ENCODE measurements at regions not wholly inside any gene's neighbourhood (a gene's known extent, or its start where the extent isn't known, plus 50 kb on each side); places are given as distances from the start of the nearest gene placed in this dataset.

- DNase-seq (ENCODE audit: low read depth), result peak; percentile 79
Measured at GRCh38 chr6:77403424-77403823, 59.9 kb downstream of the HTR1B start.

- DNase-seq (ENCODE audit: low read depth), result peak; percentile 9
Measured at GRCh38 chr6:77401231-77401630, 62.1 kb downstream of the HTR1B start.

- peak; percentile 4 for DNase-seq (ENCODE audit: low read depth)
Measured at GRCh38 chr6:77397561-77397960, 65.7 kb downstream of the HTR1B start.

- DNase-seq (ENCODE audit: low read depth), result no peak
Measured at GRCh38 chr6:77389402-77389801, 73.9 kb downstream of the HTR1B start.

- no peak for DNase-seq (ENCODE audit: low read depth)
Measured at GRCh38 chr6:77383026-77383425, 80.3 kb downstream of the HTR1B start.

- DNase-seq (ENCODE audit: low read depth), result no peak
Measured at GRCh38 chr6:77373955-77374354, 89.3 kb downstream of the HTR1B start.

GRCh38 chr6:77371748-77372147 lies 91.5 kb downstream of the HTR1B start:
- no peak for DNase-seq (ENCODE audit: low read depth)

- DNase-seq (ENCODE audit: low read depth), result peak; percentile 40
Measured at GRCh38 chr6:77368660-77369313, 94.5 kb downstream of the HTR1B start.

- no peak for DNase-seq (ENCODE audit: low read depth)
Measured at GRCh38 chr6:77366798-77367197, 96.5 kb downstream of the HTR1B start.

GRCh38 chr6:77363702-77364101 lies 99.6 kb downstream of the HTR1B start:
- DNase-seq (ENCODE audit: low read depth), result no peak

- no peak for DNase-seq (ENCODE audit: low read depth)
Measured at GRCh38 chr6:77362055-77362454, 101.2 kb downstream of the HTR1B start.

- no peak for DNase-seq (ENCODE audit: low read depth)
Measured at GRCh38 chr6:77361018-77361417, 102.3 kb downstream of the HTR1B start.

- DNase-seq (ENCODE audit: low read depth), result no peak
Measured at GRCh38 chr6:77356821-77357220, 106.5 kb downstream of the HTR1B start.

- no peak for DNase-seq (ENCODE audit: low read depth)
Measured at GRCh38 chr6:77354581-77354980, 108.7 kb downstream of the HTR1B start.

GRCh38 chr6:77353129-77353528 lies 110.2 kb downstream of the HTR1B start:
- DNase-seq (ENCODE audit: low read depth), result no peak

- no peak for DNase-seq (ENCODE audit: low read depth)
Measured at GRCh38 chr6:77341058-77341986, 122.0 kb downstream of the HTR1B start.

GRCh38 chr6:77340331-77340730 lies 123.0 kb downstream of the HTR1B start:
- no peak for DNase-seq (ENCODE audit: low read depth)

- no peak for DNase-seq (ENCODE audit: low read depth)
Measured at GRCh38 chr6:77339926-77340325, 123.4 kb downstream of the HTR1B start.

- DNase-seq (ENCODE audit: low read depth), result no peak
Measured at GRCh38 chr6:77337392-77337791, 125.9 kb downstream of the HTR1B start.

- DNase-seq (ENCODE audit: low read depth), result no peak
Measured at GRCh38 chr6:77334093-77334492, 129.2 kb downstream of the HTR1B start.

GRCh38 chr6:77332915-77333623 lies 130.2 kb downstream of the HTR1B start:
- no peak for DNase-seq (ENCODE audit: low read depth)

GRCh38 chr6:77326711-77327110 lies 136.6 kb downstream of the HTR1B start:
- no peak for DNase-seq (ENCODE audit: low read depth)

- peak; percentile 44 for DNase-seq (ENCODE audit: low read depth)
Measured at GRCh38 chr6:77326029-77326428, 137.3 kb downstream of the HTR1B start.

All from EH (cell line).